ENCODE measurements at regions not wholly inside any gene's neighbourhood (a gene's known extent, or its start where the extent isn't known, plus 50 kb on each side); places are given as distances from the start of the nearest gene placed in this dataset.

- Histone ChIP-seq H3K9ac (ENCODE audit: extremely low read depth, low read length, poor library complexity, severe bottlenecking) (no peak overlapping the region), H3K4me1 (ENCODE audit: control insufficient read depth, insufficient read depth, low read length) (no peaks in the 10 kb centered on the region), H3K4me3 (ENCODE audit: low read length) (no peak overlapping the region), H3K27ac (ENCODE audit: low read depth, low read length) (no peak overlapping the region), H3K36me3 (ENCODE audit: control insufficient read depth, insufficient read depth, low read length) (no peaks in the 10 kb centered on the region), H3K27me3 (ENCODE audit: control insufficient read depth, insufficient read depth, low read length, poor library complexity, severe bottlenecking) (no peaks in the 10 kb centered on the region), H3K9me3 (ENCODE audit: control insufficient read depth, low read length) (peaks cover 22% of the 10 kb centered on the region)
- no peak for TF ChIP-seq CTCF (conservative IDR thresholded peaks at IDR 0.05)
- Mint-ChIP-seq H3K36me3 (ENCODE audit: low read depth) (no peaks in the 10 kb centered on the region), H3K4me3 (no peak overlapping the region), H3K4me1 (peaks cover 5% of the 10 kb centered on the region), H3K27me3 (ENCODE audit: insufficient read depth) (no peaks in the 10 kb centered on the region), H3K27ac (no peak overlapping the region), H3K9me3 (peaks cover 27% of the 10 kb centered on the region)
- peak; percentile 58 for DNase-seq
- WGBS, 2 experiments (ENCODE audit: insufficient coverage in 1 of 2, insufficient read length in 1 of 2) = 57 to 72% methylated on average over 6 of the region's 6 CpGs
Measured at GRCh38 chr3:106542101-106542769, 673.4 kb upstream of the CBLB start.

GRCh38 chr3:106552351-106553043 lies 683.7 kb upstream of the CBLB start:
- peaks cover 12% of the 10 kb centered on the region for H3K9me3 Mint-ChIP-seq
- H3K9ac ChIP-seq (ENCODE audit: extremely low read depth, low read length, poor library complexity, severe bottlenecking) = no peak overlapping the region
- H3K4me1 ChIP-seq (ENCODE audit: control insufficient read depth, insufficient read depth, low read length) = no peaks in the 10 kb centered on the region
- H3K4me3 Mint-ChIP-seq = no peak overlapping the region
- WGBS, 2 experiments (ENCODE audit: insufficient coverage in 1 of 2, insufficient read length in 1 of 2) = 88 to 97% methylated on average over 4 of the region's 4 CpGs
- H3K4me1 Mint-ChIP-seq = no peaks in the 10 kb centered on the region
- H3K36me3 Mint-ChIP-seq (ENCODE audit: low read depth) = no peaks in the 10 kb centered on the region
- no peaks in the 10 kb centered on the region for H3K27me3 ChIP-seq (ENCODE audit: control insufficient read depth, insufficient read depth, low read length, poor library complexity, severe bottlenecking)
- H3K27me3 Mint-ChIP-seq (ENCODE audit: insufficient read depth) = no peaks in the 10 kb centered on the region
- no peak for TF ChIP-seq CTCF (conservative IDR thresholded peaks at IDR 0.05)
- H3K27ac ChIP-seq (ENCODE audit: low read depth, low read length) = no peak overlapping the region
- H3K36me3 ChIP-seq (ENCODE audit: control insufficient read depth, insufficient read depth, low read length) = no peaks in the 10 kb centered on the region
- peaks cover 12% of the 10 kb centered on the region for H3K9me3 ChIP-seq (ENCODE audit: control insufficient read depth, low read length)
- H3K4me3 ChIP-seq (ENCODE audit: low read length) = peak overlapping the region; percentile 15
- no peak overlapping the region for H3K27ac Mint-ChIP-seq
- no peak for DNase-seq

GRCh38 chr3:106560451-106560966 lies 691.7 kb upstream of the CBLB start:
- no peak for TF ChIP-seq CTCF (conservative IDR thresholded peaks at IDR 0.05)
- no peaks in the 10 kb centered on the region for H3K9me3 ChIP-seq (ENCODE audit: control insufficient read depth, low read length)
- no peaks in the 10 kb centered on the region for H3K36me3 ChIP-seq (ENCODE audit: control insufficient read depth, insufficient read depth, low read length)
- no peak overlapping the region for H3K27ac ChIP-seq (ENCODE audit: low read depth, low read length)
- no peak overlapping the region for H3K27ac Mint-ChIP-seq
- H3K27me3 Mint-ChIP-seq (ENCODE audit: insufficient read depth) = no peaks in the 10 kb centered on the region
- H3K9ac ChIP-seq (ENCODE audit: extremely low read depth, low read length, poor library complexity, severe bottlenecking) = no peak overlapping the region
- no peak overlapping the region for H3K4me3 Mint-ChIP-seq
- 94% methylated on average over 3 of the region's 3 CpGs; no CpG with 5 or more reads in 1 of the 2 experiments for WGBS, 2 experiments (ENCODE audit: insufficient coverage in 1 of 2, insufficient read length in 1 of 2)
- H3K27me3 ChIP-seq (ENCODE audit: control insufficient read depth, insufficient read depth, low read length, poor library complexity, severe bottlenecking) = no peaks in the 10 kb centered on the region
- no peak overlapping the region for H3K4me3 ChIP-seq (ENCODE audit: low read length)
- no peaks in the 10 kb centered on the region for H3K4me1 ChIP-seq (ENCODE audit: control insufficient read depth, insufficient read depth, low read length)
- H3K36me3 Mint-ChIP-seq (ENCODE audit: low read depth) = no peaks in the 10 kb centered on the region
- DNase-seq = no peak
- no peaks in the 10 kb centered on the region for H3K4me1 Mint-ChIP-seq
- no peaks in the 10 kb centered on the region for H3K9me3 Mint-ChIP-seq

All from endodermal cell (in vitro differentiated cells).